ENCODE measurements at regions not wholly inside any gene's neighbourhood (a gene's known extent, or its start where the extent isn't known, plus 50 kb on each side); places are given as distances from the start of the nearest gene placed in this dataset.
"Not testable (repeated sequence)": the region's sequence is repeated elsewhere in the genome, so short reads cannot be mapped to it uniquely, and the experiment has no call there.

GRCh38 chr3:75311306-75311705 is 352.8 kb upstream of the FRG2C start:
- H2BK5ac ChIP-seq (ENCODE audit: low read length), result not testable (repeated sequence)
- WGBS (ENCODE audit: extremely low coverage, insufficient coverage, low lambda C conversion rate), result no CpG with 5 or more reads among the region's 3 CpGs

GRCh38 chr3:75312469-75312868 is 351.7 kb upstream of the FRG2C start:
- not testable (repeated sequence) for H3K4me2 ChIP-seq (ENCODE audit: low read length); H3K79me2 ChIP-seq (ENCODE audit: control insufficient read depth, insufficient read depth, low read length); H3K4me1 ChIP-seq (ENCODE audit: control insufficient read depth, low read depth, low read length); DNase-seq; H2AK5ac ChIP-seq (ENCODE audit: low read length); H3K9ac ChIP-seq (ENCODE audit: low read length); H3K18ac ChIP-seq (ENCODE audit: low read length); H3K27me3 ChIP-seq (ENCODE audit: insufficient read depth, low read length, poor library complexity); H3K79me1 ChIP-seq (ENCODE audit: low read length); H4K5ac ChIP-seq (ENCODE audit: low read length); H3K23ac ChIP-seq (ENCODE audit: low read length); H2BK120ac ChIP-seq (ENCODE audit: low read depth, low read length); H2BK15ac ChIP-seq (replicated peaks; ENCODE audit: low read depth); H3K4ac ChIP-seq (ENCODE audit: low read depth, low read length); H3K27ac ChIP-seq (ENCODE audit: low read depth, low read length); H3K36me3 ChIP-seq (ENCODE audit: control insufficient read depth, insufficient read depth, low read length); H3K4me3 ChIP-seq (ENCODE audit: low read length); H4K8ac ChIP-seq (ENCODE audit: low read depth, low read length); H2BK5ac ChIP-seq (ENCODE audit: low read length); H3K56ac ChIP-seq (ENCODE audit: low read length)
- no CpG with 5 or more reads among the region's 3 CpGs for WGBS (ENCODE audit: extremely low coverage, insufficient coverage, low lambda C conversion rate)

More at GRCh38 chr3:75311306-75311705, 352.8 kb upstream of the FRG2C start:
- not testable (repeated sequence) for H3K27me3 ChIP-seq (ENCODE audit: insufficient read depth, low read length, poor library complexity); H3K79me1 ChIP-seq (ENCODE audit: low read length); H3K79me2 ChIP-seq (ENCODE audit: control insufficient read depth, insufficient read depth, low read length); H2AK5ac ChIP-seq (ENCODE audit: low read length); H3K4me1 ChIP-seq (ENCODE audit: control insufficient read depth, low read depth, low read length); H3K36me3 ChIP-seq (ENCODE audit: control insufficient read depth, insufficient read depth, low read length); H4K8ac ChIP-seq (ENCODE audit: low read depth, low read length); H3K18ac ChIP-seq (ENCODE audit: low read length); H3K9ac ChIP-seq (ENCODE audit: low read length); H3K4me2 ChIP-seq (ENCODE audit: low read length); H3K27ac ChIP-seq (ENCODE audit: low read depth, low read length); DNase-seq; H2BK15ac ChIP-seq (replicated peaks; ENCODE audit: low read depth); H3K23ac ChIP-seq (ENCODE audit: low read length); H3K4me3 ChIP-seq (ENCODE audit: low read length); H3K4ac ChIP-seq (ENCODE audit: low read depth, low read length); H3K56ac ChIP-seq (ENCODE audit: low read length); H4K5ac ChIP-seq (ENCODE audit: low read length); H2BK120ac ChIP-seq (ENCODE audit: low read depth, low read length)

- H3K27ac ChIP-seq (ENCODE audit: low read depth, low read length), result not testable (repeated sequence)
Measured at GRCh38 chr3:75319776-75320175, 344.4 kb upstream of the FRG2C start.

GRCh38 chr3:75320369-75320768 is 343.8 kb upstream of the FRG2C start:
- no CpG with 5 or more reads among the region's 4 CpGs for WGBS (ENCODE audit: extremely low coverage, insufficient coverage, low lambda C conversion rate)

More at GRCh38 chr3:75319776-75320175, 344.4 kb upstream of the FRG2C start:
- H2BK15ac ChIP-seq (replicated peaks; ENCODE audit: low read depth); H3K4me2 ChIP-seq (ENCODE audit: low read length); H3K4me3 ChIP-seq (ENCODE audit: low read length); H2BK5ac ChIP-seq (ENCODE audit: low read length); DNase-seq; H3K4ac ChIP-seq (ENCODE audit: low read depth, low read length); H2BK120ac ChIP-seq (ENCODE audit: low read depth, low read length); H3K23ac ChIP-seq (ENCODE audit: low read length); H3K79me2 ChIP-seq (ENCODE audit: control insufficient read depth, insufficient read depth, low read length); H3K4me1 ChIP-seq (ENCODE audit: control insufficient read depth, low read depth, low read length); H4K8ac ChIP-seq (ENCODE audit: low read depth, low read length); H3K36me3 ChIP-seq (ENCODE audit: control insufficient read depth, insufficient read depth, low read length); H4K5ac ChIP-seq (ENCODE audit: low read length); H3K56ac ChIP-seq (ENCODE audit: low read length); H3K9ac ChIP-seq (ENCODE audit: low read length); H3K18ac ChIP-seq (ENCODE audit: low read length); H3K27me3 ChIP-seq (ENCODE audit: insufficient read depth, low read length, poor library complexity); H2AK5ac ChIP-seq (ENCODE audit: low read length); H3K79me1 ChIP-seq (ENCODE audit: low read length): not testable (repeated sequence)
- no CpG with 5 or more reads among the region's 1 CpG for WGBS (ENCODE audit: extremely low coverage, insufficient coverage, low lambda C conversion rate)

GRCh38 chr3:75321060-75321459 is 343.1 kb upstream of the FRG2C start:
- no peak overlapping the region for H4K5ac ChIP-seq (ENCODE audit: low read length)
- no peaks in the 10 kb centered on the region for H3K36me3 ChIP-seq (ENCODE audit: control insufficient read depth, insufficient read depth, low read length)
- H3K9ac ChIP-seq (ENCODE audit: low read length), result no peak overlapping the region
- no peak overlapping the region for H3K27ac ChIP-seq (ENCODE audit: low read depth, low read length)
- H3K18ac ChIP-seq (ENCODE audit: low read length), result no peak overlapping the region
- no peaks in the 10 kb centered on the region for H3K27me3 ChIP-seq (ENCODE audit: insufficient read depth, low read length, poor library complexity)
- H3K4me1 ChIP-seq (ENCODE audit: control insufficient read depth, low read depth, low read length), result no peaks in the 10 kb centered on the region
- no peak overlapping the region for H3K4me2 ChIP-seq (ENCODE audit: low read length)
- H3K23ac ChIP-seq (ENCODE audit: low read length), result no peak overlapping the region
- H4K8ac ChIP-seq (ENCODE audit: low read depth, low read length), result no peak overlapping the region
- DNase-seq, result peak; percentile 4
- no peak overlapping the region for H3K4me3 ChIP-seq (ENCODE audit: low read length)
- H2BK5ac ChIP-seq (ENCODE audit: low read length), result no peak overlapping the region
- H2AK5ac ChIP-seq (ENCODE audit: low read length), result no peak overlapping the region
- no peak overlapping the region for H2BK120ac ChIP-seq (ENCODE audit: low read depth, low read length)
- H3K79me2 ChIP-seq (ENCODE audit: control insufficient read depth, insufficient read depth, low read length), result no peaks in the 10 kb centered on the region
- H3K79me1 ChIP-seq (ENCODE audit: low read length), result no peaks in the 10 kb centered on the region
- no peak overlapping the region for H2BK15ac ChIP-seq (replicated peaks; ENCODE audit: low read depth)
- H3K4ac ChIP-seq (ENCODE audit: low read depth, low read length), result no peak overlapping the region
- no CpG with 5 or more reads among the region's 3 CpGs for WGBS (ENCODE audit: extremely low coverage, insufficient coverage, low lambda C conversion rate)
- H3K56ac ChIP-seq (ENCODE audit: low read length), result no peak overlapping the region

More at GRCh38 chr3:75320369-75320768, 343.8 kb upstream of the FRG2C start:
- Histone ChIP-seq H3K79me2 (ENCODE audit: control insufficient read depth, insufficient read depth, low read length) (no peaks in the 10 kb centered on the region), H3K4me1 (ENCODE audit: control insufficient read depth, low read depth, low read length) (no peaks in the 10 kb centered on the region), H3K27ac (ENCODE audit: low read depth, low read length) (no peak overlapping the region), H3K56ac (ENCODE audit: low read length) (no peak overlapping the region), H2AK5ac (ENCODE audit: low read length) (no peak overlapping the region), H3K23ac (ENCODE audit: low read length) (no peak overlapping the region), H3K27me3 (ENCODE audit: insufficient read depth, low read length, poor library complexity) (no peaks in the 10 kb centered on the region), H2BK5ac (ENCODE audit: low read length) (no peak overlapping the region), H2BK15ac (replicated peaks; ENCODE audit: low read depth) (no peak overlapping the region), H3K18ac (ENCODE audit: low read length) (no peak overlapping the region), H2BK120ac (ENCODE audit: low read depth, low read length) (no peak overlapping the region), H3K4me2 (ENCODE audit: low read length) (no peak overlapping the region), H3K9ac (ENCODE audit: low read length) (no peak overlapping the region), H3K4me3 (ENCODE audit: low read length) (no peak overlapping the region), H4K5ac (ENCODE audit: low read length) (no peak overlapping the region), H3K79me1 (ENCODE audit: low read length) (no peaks in the 10 kb centered on the region), H3K4ac (ENCODE audit: low read depth, low read length) (no peak overlapping the region), H4K8ac (ENCODE audit: low read depth, low read length) (no peak overlapping the region), H3K36me3 (ENCODE audit: control insufficient read depth, insufficient read depth, low read length) (no peaks in the 10 kb centered on the region)
- no peak for DNase-seq

- not testable (repeated sequence) for H3K18ac ChIP-seq (ENCODE audit: low read length); H3K9ac ChIP-seq (ENCODE audit: low read length); H2BK15ac ChIP-seq (replicated peaks; ENCODE audit: low read depth); H2AK5ac ChIP-seq (ENCODE audit: low read length); H2BK120ac ChIP-seq (ENCODE audit: low read depth, low read length); H2BK5ac ChIP-seq (ENCODE audit: low read length); H3K36me3 ChIP-seq (ENCODE audit: control insufficient read depth, insufficient read depth, low read length); H4K5ac ChIP-seq (ENCODE audit: low read length); H3K4me1 ChIP-seq (ENCODE audit: control insufficient read depth, low read depth, low read length); H3K27ac ChIP-seq (ENCODE audit: low read depth, low read length); H3K4me3 ChIP-seq (ENCODE audit: low read length); H3K4me2 ChIP-seq (ENCODE audit: low read length); H3K27me3 ChIP-seq (ENCODE audit: insufficient read depth, low read length, poor library complexity); H3K4ac ChIP-seq (ENCODE audit: low read depth, low read length); H3K79me2 ChIP-seq (ENCODE audit: control insufficient read depth, insufficient read depth, low read length); H3K56ac ChIP-seq (ENCODE audit: low read length); H4K8ac ChIP-seq (ENCODE audit: low read depth, low read length); H3K23ac ChIP-seq (ENCODE audit: low read length); DNase-seq; H3K79me1 ChIP-seq (ENCODE audit: low read length)
- no CpG with 5 or more reads among the region's 2 CpGs for WGBS (ENCODE audit: extremely low coverage, insufficient coverage, low lambda C conversion rate)
Measured at GRCh38 chr3:75323936-75324335, 340.2 kb upstream of the FRG2C start.

All from mesendoderm (in vitro differentiated cells).